BJ (cell line): ENCODE measurements at regions not wholly inside any gene's neighbourhood (a gene's known extent, or its start where the extent isn't known, plus 50 kb on each side); places are given as distances from the start of the nearest gene placed in this dataset.

ENCODE experiments used
- CTCF ChIA-PET: fragments of 350-600 bp; formaldehyde crosslinking; extraction: SDS; loops from one replicate; lab custom pipeline; 2021; ENCODE audit warnings: antibody characterized with exemption, inconsistent platforms; lab: Yijun Ruan, JAX
- POLR2A ChIA-PET: fragments of 300-600 bp; sonication (Branson Sonifier 250); formaldehyde crosslinking; extraction: SDS; loops from one replicate; lab custom pipeline; 2021; ENCODE audit warnings: antibody characterized with exemption; lab: Charles Lee
- DNase-seq: peaks from one replicate; pipeline ENCODE4 v3.0.0-alpha.2; 2011; ENCODE audit warnings: low read depth
- H3K27me3 ChIP-seq: 2 replicates; pipeline ENCODE4 v1.6.0; 2011; ENCODE audit warnings: low read length; ENCODE audit not compliant: control insufficient read depth, insufficient read depth
- H3K36me3 ChIP-seq: 2 replicates; pipeline ENCODE4 v1.5.1; 2011; ENCODE audit warnings: low read length; ENCODE audit not compliant: control insufficient read depth, insufficient read depth
- H3K4me3 ChIP-seq: 2 replicates; pipeline ENCODE4 v1.5.1; 2011; ENCODE audit warnings: low read depth, mild to moderate bottlenecking, control low read depth, low read length
- CTCF ChIP-seq: IDR thresholded peaks from 2 replicates; pipeline ENCODE4 v1.5.1; 2011; ENCODE audit warnings: low read depth, mild to moderate bottlenecking, control low read depth, inconsistent platforms, low read length, moderate library complexity; ENCODE audit not compliant: insufficient read depth

GRCh38 chr18:37711766-37712505 is 146.3 kb upstream of the CELF4 start:
- no peaks in the 10 kb centered on the region for H3K36me3 ChIP-seq
- CTCF ChIA-PET = no interaction called here
- POLR2A ChIA-PET = no interaction called here

GRCh38 chr18:37710726-37711125 is 145.1 kb upstream of the CELF4 start:
- Histone ChIP-seq H3K36me3 (no peaks in the 10 kb centered on the region), H3K27me3 (no peaks in the 10 kb centered on the region), H3K4me3 (no peak overlapping the region)
- POLR2A ChIA-PET = no interaction called here
- CTCF ChIA-PET = no interaction called here
- no peak for DNase-seq
- no peak for TF ChIP-seq CTCF

More at GRCh38 chr18:37711766-37712505, 146.3 kb upstream of the CELF4 start:
- no peak for TF ChIP-seq CTCF
- H3K27me3 ChIP-seq = no peaks in the 10 kb centered on the region
- H3K4me3 ChIP-seq = no peak overlapping the region
- DNase-seq = no peak

DNA sequence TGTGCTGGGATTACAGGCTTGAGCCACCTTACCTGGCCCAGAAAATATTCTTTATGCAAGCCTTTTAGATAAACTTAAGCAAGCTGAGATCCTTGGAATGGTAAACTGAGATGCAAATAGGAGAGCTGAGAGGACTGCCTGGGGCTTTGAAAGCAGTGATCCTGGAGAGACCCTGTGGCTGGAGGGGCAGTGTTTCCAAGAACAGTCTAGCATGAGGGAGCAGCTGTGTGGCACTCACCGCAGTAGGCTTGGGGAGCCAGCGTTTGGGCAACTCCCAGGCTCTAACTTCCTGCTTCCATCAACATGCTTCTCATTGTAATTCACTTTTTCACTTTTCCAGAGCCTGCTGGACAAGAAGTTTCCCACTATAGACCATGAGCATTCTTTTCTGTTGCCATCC is 144.1 kb upstream of the CELF4 start:
- H3K27me3 ChIP-seq = no peaks in the 10 kb centered on the region
- no peaks in the 10 kb centered on the region for H3K36me3 ChIP-seq
- ChIA-PET CTCF (no interaction called here), POLR2A (no interaction called here)
- TF ChIP-seq CTCF = no peak
- DNase-seq = no peak
- H3K4me3 ChIP-seq = no peak overlapping the region

DNA sequence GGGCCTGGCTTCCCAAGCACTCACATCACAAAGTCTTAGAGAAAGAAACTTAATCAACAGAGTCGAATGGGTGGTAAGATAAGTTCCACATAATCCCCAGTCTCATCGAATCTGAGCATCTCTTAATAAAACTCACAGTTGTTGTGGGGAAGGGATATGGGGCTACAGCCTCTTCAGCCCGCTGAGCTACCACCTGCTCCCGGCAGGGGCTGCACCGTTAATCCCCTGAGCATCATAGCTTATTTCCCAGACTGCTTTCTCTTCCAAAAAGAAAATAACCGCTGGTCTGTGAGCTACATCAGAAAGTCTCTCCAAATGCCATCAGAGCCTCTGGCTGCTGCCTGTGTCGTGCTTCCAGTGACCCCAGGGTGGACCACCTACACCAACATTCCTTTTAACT is 139.4 kb upstream of the CELF4 start:
- H3K27me3 ChIP-seq = no peaks in the 10 kb centered on the region
- TF ChIP-seq CTCF = no peak
- no peak for DNase-seq
- CTCF ChIA-PET = no interaction called here
- no peak overlapping the region for H3K4me3 ChIP-seq
- POLR2A ChIA-PET = no interaction called here
- no peaks in the 10 kb centered on the region for H3K36me3 ChIP-seq

DNA sequence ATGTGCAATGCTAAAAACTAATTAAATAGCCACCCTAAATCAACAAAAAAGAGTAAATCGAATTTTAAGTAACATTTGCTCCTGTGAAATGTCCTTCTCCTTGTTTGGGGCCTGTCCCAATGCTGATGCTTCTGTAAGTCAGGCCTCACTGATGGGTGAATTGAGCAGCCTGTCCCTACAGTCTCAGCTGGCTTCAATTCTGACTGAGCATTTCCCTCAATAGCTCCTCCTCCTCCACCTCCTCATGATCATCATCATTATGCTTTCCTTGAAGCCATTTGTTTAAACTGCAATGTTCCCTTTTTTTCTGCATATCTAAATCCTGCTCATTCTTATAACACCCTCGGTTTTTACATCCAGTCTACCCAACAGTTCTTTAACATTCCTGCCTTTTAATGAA is 137.2 kb upstream of the CELF4 start:
- TF ChIP-seq CTCF = no peak
- Histone ChIP-seq H3K27me3 (no peaks in the 10 kb centered on the region), H3K4me3 (no peak overlapping the region), H3K36me3 (no peaks in the 10 kb centered on the region)
- DNase-seq = no peak
- POLR2A ChIA-PET = no interaction called here
- CTCF ChIA-PET = no interaction called here
